Gastroesophageal sphincter (tissue), 3 donors: ENCODE measurements at regions not wholly inside any gene's neighbourhood (a gene's known extent, or its start where the extent isn't known, plus 50 kb on each side); places are given as distances from the start of the nearest gene placed in this dataset.

Experiments
- POLR2A ChIP-seq, 2 donors: fragments of 450-650 bp; IDR thresholded peaks; one replicate each; pipeline ENCODE4 v1.6.1; 2017; ENCODE audit warnings: antibody characterized with exemption in 2 of 2, mild to moderate bottlenecking in 2 of 2, moderate library complexity in 1 of 2
- POLR2AphosphoS5 ChIP-seq: sonication (generic); formaldehyde crosslinking; IDR thresholded peaks from one replicate; pipeline ENCODE4 v1.6.1; 2017; ENCODE audit warnings: antibody characterized with exemption
- TF ChIP-seq, protein P1 (sequence below), 4 experiments: fragments of 200-600 bp in 2 of 4; fragments of 450-650 bp in 2 of 4; sonication (generic) in 1 of 4; IDR thresholded peaks; one replicate each; pipeline ENCODE4 v1.5.1; 2017 to 2019; ENCODE audit warnings: antibody characterized with exemption in 4 of 4, mild to moderate bottlenecking in 2 of 4, moderate library complexity in 2 of 4

DNA sequence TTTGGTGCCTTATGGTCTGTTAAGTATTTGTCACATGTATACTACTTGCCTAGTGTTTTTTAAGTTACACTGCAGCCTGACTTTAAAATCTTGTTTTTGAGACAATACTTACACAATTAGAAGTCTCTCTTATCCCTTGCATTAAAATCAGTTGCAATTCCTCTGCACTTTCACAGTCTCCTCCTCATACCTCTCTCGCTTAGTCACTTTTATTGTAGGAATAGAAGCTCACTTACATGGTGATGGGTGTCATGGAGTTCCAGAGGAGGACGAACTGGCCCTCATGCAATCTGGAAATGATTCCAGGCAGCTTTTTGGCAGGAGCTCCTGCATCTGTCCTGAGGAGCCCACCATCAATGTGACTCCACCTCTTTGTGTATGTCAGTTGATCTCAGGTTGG is 238.4 kb upstream of the TBC1D5 start:
- TF ChIP-seq, protein P1, sequence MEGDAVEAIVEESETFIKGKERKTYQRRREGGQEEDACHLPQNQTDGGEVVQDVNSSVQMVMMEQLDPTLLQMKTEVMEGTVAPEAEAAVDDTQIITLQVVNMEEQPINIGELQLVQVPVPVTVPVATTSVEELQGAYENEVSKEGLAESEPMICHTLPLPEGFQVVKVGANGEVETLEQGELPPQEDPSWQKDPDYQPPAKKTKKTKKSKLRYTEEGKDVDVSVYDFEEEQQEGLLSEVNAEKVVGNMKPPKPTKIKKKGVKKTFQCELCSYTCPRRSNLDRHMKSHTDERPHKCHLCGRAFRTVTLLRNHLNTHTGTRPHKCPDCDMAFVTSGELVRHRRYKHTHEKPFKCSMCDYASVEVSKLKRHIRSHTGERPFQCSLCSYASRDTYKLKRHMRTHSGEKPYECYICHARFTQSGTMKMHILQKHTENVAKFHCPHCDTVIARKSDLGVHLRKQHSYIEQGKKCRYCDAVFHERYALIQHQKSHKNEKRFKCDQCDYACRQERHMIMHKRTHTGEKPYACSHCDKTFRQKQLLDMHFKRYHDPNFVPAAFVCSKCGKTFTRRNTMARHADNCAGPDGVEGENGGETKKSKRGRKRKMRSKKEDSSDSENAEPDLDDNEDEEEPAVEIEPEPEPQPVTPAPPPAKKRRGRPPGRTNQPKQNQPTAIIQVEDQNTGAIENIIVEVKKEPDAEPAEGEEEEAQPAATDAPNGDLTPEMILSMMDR (IDR thresholded peaks at IDR 0.05), result no peak
- no peak for TF ChIP-seq POLR2A (IDR thresholded peaks at IDR 0.05)
- no peak for TF ChIP-seq POLR2AphosphoS5
